Kidney glomerular epithelial cell (primary cell): ENCODE measurements at regions not wholly inside any gene's neighbourhood (a gene's known extent, or its start where the extent isn't known, plus 50 kb on each side); places are given as distances from the start of the nearest gene placed in this dataset.
"Not testable (repeated sequence)": the region's sequence is repeated elsewhere in the genome, so short reads cannot be mapped to it uniquely, and the experiment has no call there.

Experiments
- DNase-seq: peaks from one replicate; lab custom pipeline; 2025; lab: John Stamatoyannopoulos, UW

DNA sequence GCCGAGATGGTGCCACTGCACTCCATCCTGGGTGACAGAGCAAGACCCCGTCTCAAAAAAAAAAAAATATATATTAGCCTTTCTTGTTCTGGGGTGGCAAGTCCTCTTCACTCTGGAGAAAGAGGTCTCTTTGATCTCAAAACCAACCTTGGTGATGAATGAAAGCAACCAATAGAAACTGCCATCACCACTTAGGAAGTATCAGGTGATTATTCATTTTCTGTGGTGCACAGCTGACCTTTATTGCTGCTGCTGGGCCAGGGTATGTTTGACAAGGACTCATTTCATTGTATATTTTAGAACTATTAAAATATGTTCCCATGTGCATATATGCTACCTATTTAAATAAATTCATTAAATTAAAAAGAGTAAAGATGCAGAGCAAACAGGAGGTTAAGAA lies 76.0 kb upstream of the KIT start:
- DNase-seq: no peak

GRCh38 chr4:54585321-54586000 lies 72.3 kb upstream of the KIT start:
- no peak for DNase-seq

DNA sequence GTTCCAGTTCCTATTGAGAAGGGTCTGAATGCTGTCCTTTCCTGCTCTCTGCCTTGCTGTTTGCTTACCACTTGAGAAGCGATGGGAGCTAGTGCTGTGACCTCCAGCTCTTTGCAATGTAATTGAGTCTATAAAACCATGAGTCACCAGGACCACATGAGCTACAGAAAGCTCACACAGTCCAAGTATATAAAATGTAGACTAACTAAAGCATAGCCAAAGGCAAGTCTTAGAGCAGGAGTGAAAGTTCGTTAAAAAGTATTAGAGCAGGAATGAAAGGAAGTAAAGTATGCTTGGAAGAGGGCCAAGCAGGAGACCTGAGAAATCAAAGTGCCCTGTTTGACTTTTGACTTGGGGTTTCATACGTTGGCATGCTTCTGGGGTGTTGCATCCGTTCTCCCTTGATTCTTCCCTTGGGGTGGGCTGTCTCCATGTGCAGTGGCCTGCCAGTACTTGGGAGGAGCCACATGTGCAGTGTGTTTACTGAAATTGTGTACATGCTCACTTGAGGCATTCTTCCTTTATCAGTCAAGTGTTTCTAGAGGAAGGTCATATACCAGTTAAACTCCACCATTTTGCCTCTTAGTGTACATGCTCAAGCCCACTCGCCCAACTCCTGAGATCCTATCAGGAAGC lies 71.3 kb upstream of the KIT start:
- no peak for DNase-seq

DNA sequence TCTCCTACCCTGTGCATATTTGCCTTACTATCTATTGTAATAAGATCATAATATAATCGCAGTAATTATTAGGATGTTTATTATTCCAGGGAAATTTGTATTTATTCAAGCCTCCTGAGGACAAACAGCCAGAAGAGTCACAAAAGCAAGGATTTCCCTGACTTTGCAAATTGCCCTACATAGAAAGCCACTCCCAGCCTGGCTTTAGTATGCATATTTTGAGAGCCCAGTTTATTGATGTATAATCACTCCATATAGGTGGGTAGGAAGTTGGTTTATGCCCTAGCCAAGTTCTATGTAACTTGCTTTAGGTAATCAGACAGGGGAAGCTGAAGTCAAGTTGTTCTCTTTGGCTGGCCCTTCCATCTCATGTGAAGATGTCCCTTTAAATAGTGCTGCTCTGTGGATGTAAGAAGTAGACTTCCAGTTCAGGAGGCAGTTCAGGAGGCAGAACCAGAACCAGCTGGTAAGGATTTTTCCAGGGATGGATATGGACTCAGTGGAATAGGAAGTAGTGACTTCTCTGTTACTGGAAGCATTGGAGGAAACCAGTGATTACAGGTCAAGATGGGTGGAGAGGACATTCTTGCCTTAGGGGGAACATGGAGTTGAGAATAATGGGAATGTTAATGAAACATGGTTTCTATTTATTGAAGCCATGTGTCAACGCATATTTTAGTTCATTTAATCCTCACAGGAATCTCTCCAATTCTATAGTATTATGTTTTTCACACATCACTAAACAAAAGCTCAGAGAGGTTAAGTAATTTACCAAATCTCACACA lies 70.5 kb upstream of the KIT start:
- DNase-seq: no peak

DNA sequence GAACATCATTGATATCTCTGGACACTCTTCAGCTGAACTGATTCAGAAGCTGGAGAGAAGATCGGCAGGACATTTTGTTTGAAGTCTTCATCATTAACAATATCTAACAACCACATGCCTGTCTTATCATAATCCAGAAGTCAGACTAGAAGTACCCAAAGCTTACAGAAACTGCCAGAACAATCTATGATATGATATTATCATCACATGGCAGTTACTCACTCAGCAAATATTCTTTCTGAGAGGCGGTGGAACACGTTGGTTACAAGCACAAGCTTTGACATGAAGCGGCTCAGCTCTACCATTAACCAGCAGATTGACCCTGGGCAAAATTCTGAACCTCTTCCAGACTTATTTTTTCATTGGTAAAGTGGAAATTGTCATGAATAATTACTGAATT lies 69.4 kb upstream of the KIT start:
- no peak for DNase-seq

- DNase-seq: no peak
Observed at GRCh38 chr4:54589586-54589985, 68.2 kb upstream of the KIT start.

GRCh38 chr4:54593795-54594322 lies 63.9 kb upstream of the KIT start:
- no peak for DNase-seq

DNA sequence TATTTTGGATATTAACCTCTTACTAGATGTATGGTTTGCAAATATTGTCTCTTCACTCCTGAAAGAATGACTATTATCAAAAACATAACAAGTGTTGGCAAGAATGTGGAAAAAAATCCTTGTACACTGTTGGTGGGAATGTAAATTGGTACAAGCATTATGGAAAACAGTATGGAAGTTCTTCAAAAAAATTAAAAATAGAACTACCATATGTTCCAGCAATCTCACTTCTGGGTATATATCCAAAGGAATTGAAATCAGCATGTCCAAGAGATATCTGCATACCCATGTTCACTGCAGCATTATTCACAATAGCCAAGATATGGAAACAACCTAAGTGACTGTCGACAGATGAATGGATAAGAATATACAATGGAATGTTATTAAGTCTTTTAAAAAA lies 61.6 kb upstream of the KIT start:
- no peak for DNase-seq

- not testable (repeated sequence) for DNase-seq
Observed at GRCh38 chr4:54597678-54598077, 60.1 kb upstream of the KIT start.

- not testable (repeated sequence) for DNase-seq
Observed at GRCh38 chr4:54602175-54602574, 55.6 kb upstream of the KIT start.

DNA sequence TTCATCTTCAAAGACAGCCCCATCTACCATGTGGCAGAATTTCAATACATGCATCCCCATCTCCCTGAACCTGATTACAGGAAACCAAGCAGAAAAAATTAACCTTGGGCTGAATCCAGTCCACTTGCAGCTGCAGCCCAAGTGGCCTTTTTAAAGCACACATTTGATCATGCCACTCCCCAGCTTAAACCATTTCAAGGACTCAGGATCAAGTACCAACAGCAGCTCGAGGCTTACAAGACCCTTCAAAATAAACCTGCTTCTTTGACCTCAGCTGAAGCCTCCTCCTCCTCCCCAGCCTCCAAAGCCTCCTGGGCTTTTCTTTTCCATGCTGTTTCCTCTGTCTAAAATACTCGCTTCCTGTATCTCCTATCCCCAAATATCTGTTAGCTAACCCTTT lies 50.7 kb upstream of the KIT start:
- no peak for DNase-seq

- no peak for DNase-seq
Observed at GRCh38 chr4:54607521-54607920, 50.2 kb upstream of the KIT start.
